GM23248 (cell line): ENCODE measurements at regions not wholly inside any gene's neighbourhood (a gene's known extent, or its start where the extent isn't known, plus 50 kb on each side); places are given as distances from the start of the nearest gene placed in this dataset.

Experiments used
- EZH2 ChIP-seq: fragments of 200-600 bp; sonication (generic); IDR thresholded peaks from 2 replicates; pipeline ENCODE4 v1.6.1; 2018; ENCODE audit warnings: antibody characterized with exemption, mild to moderate bottlenecking; ENCODE audit not compliant: insufficient read depth, poor library complexity, severe bottlenecking
- EZH2phosphoT487 ChIP-seq: fragments of 200-600 bp; sonication (generic); IDR thresholded peaks from 2 replicates; pipeline ENCODE4 v1.6.1; 2018; ENCODE audit warnings: antibody characterized with exemption, moderate library complexity, mild to moderate bottlenecking, low read depth; ENCODE audit not compliant: insufficient read depth

GRCh38 chr6:16950302-16950701 lies 151.5 kb upstream of the STMND1 start:
- TF ChIP-seq EZH2phosphoT487 (no peak), EZH2 (no peak)
